IMR-90 (cell line): ENCODE measurements at regions not wholly inside any gene's neighbourhood (a gene's known extent, or its start where the extent isn't known, plus 50 kb on each side); places are given as distances from the start of the nearest gene placed in this dataset.

ENCODE experiments used
- ATAC-seq: fragments of 200-7000 bp; cut with Tn5 transposase; 2 replicates; pipeline ENCODE4 v1.9.1; 2020; ENCODE audit warnings: low read depth, mild to moderate bottlenecking, moderate library complexity
- BruUV-seq: library from RNA; stranded (reverse); fragments of 400-500 nt; replicated peaks from 2 replicates; lab custom pipeline; 2021; lab: Mats Ljungman, UMichigan
- CTCF ChIA-PET: fragments of 300-600 bp; formaldehyde crosslinking; extraction: SDS; loops from one replicate; lab custom pipeline; 2021; ENCODE audit warnings: antibody characterized with exemption; lab: Yijun Ruan, JAX
- POLR2A ChIA-PET: fragments of 300-600 bp; sonication (Branson Sonifier 250); formaldehyde crosslinking; loops from one replicate; lab custom pipeline; 2022; ENCODE audit warnings: antibody characterized with exemption; ENCODE audit not compliant: unreplicated experiment; lab: Charles Lee
- DNase-seq: peaks from one replicate; pipeline ENCODE4 v3.0.0; 2013
- H2AFZ ChIP-seq: replicated peaks from 2 replicates; pipeline ENCODE3; 2013; ENCODE audit warnings: low read length, mild to moderate bottlenecking; ENCODE audit not compliant: poor library complexity
- H2AK5ac ChIP-seq: 2 replicates; pipeline ENCODE4 v1.6.1; 2013; ENCODE audit warnings: low read depth, low read length, inconsistent platforms
- H2AK9ac ChIP-seq: replicated peaks from 2 replicates; pipeline ENCODE3; 2013; ENCODE audit warnings: mild to moderate bottlenecking, low read depth, low read length, moderate library complexity; ENCODE audit not compliant: poor library complexity
- H2BK120ac ChIP-seq: 2 replicates; pipeline ENCODE4 v1.6.1; 2013; ENCODE audit warnings: low read depth, low read length, inconsistent platforms
- H2BK15ac ChIP-seq: 3 replicates; pipeline ENCODE4 v1.6.1; 2013; ENCODE audit warnings: low read depth, low read length, inconsistent platforms
- H2BK20ac ChIP-seq: 2 replicates; pipeline ENCODE4 v1.6.1; 2013; ENCODE audit warnings: low read depth, mild to moderate bottlenecking, inconsistent platforms, low read length, moderate library complexity
- H2BK5ac ChIP-seq: 2 replicates; pipeline ENCODE4 v1.6.1; 2013; ENCODE audit warnings: mild to moderate bottlenecking, low read depth, low read length, inconsistent platforms; ENCODE audit not compliant: poor library complexity, severe bottlenecking
- H3K14ac ChIP-seq: replicated peaks from 2 replicates; pipeline ENCODE4 v1.6.1; 2013; ENCODE audit warnings: low read depth, low read length, inconsistent platforms
- H3K18ac ChIP-seq: 2 replicates; pipeline ENCODE4 v1.6.1; 2013; ENCODE audit warnings: low read depth, low read length, control low read depth
- H3K23ac ChIP-seq: 2 replicates; pipeline ENCODE4 v1.6.1; 2013; ENCODE audit warnings: low read depth, low read length, inconsistent platforms
- H3K27ac ChIP-seq: 2 replicates; pipeline ENCODE4 v1.5.1; 2013; ENCODE audit warnings: mild to moderate bottlenecking, control low read depth, low read length; ENCODE audit not compliant: insufficient read depth
- H3K27me3 ChIP-seq: 2 replicates; pipeline ENCODE4 v1.6.1; 2013; ENCODE audit warnings: low read length; ENCODE audit not compliant: control insufficient read depth, insufficient read depth
- H3K36me3 ChIP-seq: 2 replicates; pipeline ENCODE4 v1.6.1; 2013; ENCODE audit warnings: low read length, mixed read lengths; ENCODE audit not compliant: control insufficient read depth, insufficient read depth
- H3K4ac ChIP-seq: 2 replicates; pipeline ENCODE4 v1.6.1; 2013; ENCODE audit warnings: low read depth, low read length, inconsistent platforms
- H3K4me1 ChIP-seq: 2 replicates; pipeline ENCODE4 v1.6.1; 2013; ENCODE audit warnings: low read length, mixed read lengths; ENCODE audit not compliant: control insufficient read depth, insufficient read depth
- H3K4me2 ChIP-seq: 2 replicates; pipeline ENCODE4 v1.6.1; 2013; ENCODE audit warnings: low read depth, mild to moderate bottlenecking, control low read depth, low read length, moderate library complexity
- H3K4me3 ChIP-seq: 2 replicates; pipeline ENCODE4 v1.5.1; 2013; ENCODE audit warnings: low read depth, mild to moderate bottlenecking, control low read depth, low read length, moderate library complexity; ENCODE audit not compliant: insufficient read depth
- H3K56ac ChIP-seq: 2 replicates; pipeline ENCODE4 v1.6.1; 2013; ENCODE audit warnings: low read length, inconsistent platforms; ENCODE audit not compliant: insufficient read depth; ENCODE audit errors: extremely low read depth
- H3K79me1 ChIP-seq, 2 experiments: 2 replicates each; pipeline ENCODE4 v1.6.1; 2013; ENCODE audit warnings: low read length in 2 of 2, inconsistent platforms in 1 of 2, low read depth in 1 of 2
- H3K9ac ChIP-seq: 2 replicates; pipeline ENCODE4 v1.6.1; 2013; ENCODE audit warnings: low read depth, low read length, control low read depth
- H3K9me1 ChIP-seq: 2 replicates; pipeline ENCODE4 v1.6.1; 2013; ENCODE audit warnings: low read length, inconsistent platforms; ENCODE audit not compliant: insufficient read depth
- H3K9me3 ChIP-seq: 2 replicates; pipeline ENCODE4 v1.6.1; 2013; ENCODE audit warnings: low read length; ENCODE audit not compliant: control insufficient read depth, insufficient read depth
- H4K20me1 ChIP-seq: 2 replicates; pipeline ENCODE4 v1.6.1; 2013; ENCODE audit warnings: low read length, inconsistent platforms; ENCODE audit not compliant: insufficient read depth
- H4K5ac ChIP-seq: 2 replicates; pipeline ENCODE4 v1.6.1; 2013; ENCODE audit warnings: mild to moderate bottlenecking, low read depth, low read length, control low read depth
- H4K8ac ChIP-seq, 2 experiments: 2 replicates each; pipeline ENCODE4 v1.6.1; 2013; ENCODE audit warnings: low read depth in 2 of 2, low read length in 2 of 2, control low read depth in 1 of 2, inconsistent platforms in 1 of 2
- H4K91ac ChIP-seq: 2 replicates; pipeline ENCODE4 v1.6.1; 2013; ENCODE audit warnings: low read depth, low read length, inconsistent platforms; ENCODE audit not compliant: insufficient read depth
- BHLHE40 ChIP-seq: fragments of 150-350 bp; IDR thresholded peaks from 2 replicates; pipeline ENCODE4 v1.6.1; 2016; ENCODE audit warnings: mild to moderate bottlenecking, low read depth, low read length
- CEBPB ChIP-seq: IDR thresholded peaks from 2 replicates; pipeline ENCODE4 v1.6.1; 2012; ENCODE audit warnings: low read depth, low read length, improper control_type of control experiment
- CHD1 ChIP-seq: IDR thresholded peaks from 2 replicates; pipeline ENCODE4 v1.6.1; 2012; ENCODE audit warnings: low read depth, low read length, improper control_type of control experiment
- FOS ChIP-seq: fragments of 150-350 bp; IDR thresholded peaks from 2 replicates; pipeline ENCODE4 v1.6.1; 2016; ENCODE audit warnings: low read depth, low read length
- MAFK ChIP-seq: IDR thresholded peaks from 2 replicates; pipeline ENCODE4 v1.6.1; 2012; ENCODE audit warnings: low read depth, low read length, improper control_type of control experiment
- MAZ ChIP-seq: IDR thresholded peaks from 2 replicates; pipeline ENCODE4 v1.6.1; 2012; ENCODE audit warnings: low read depth, mild to moderate bottlenecking, low read length, improper control_type of control experiment, moderate library complexity, borderline replicate concordance
- MXI1 ChIP-seq: IDR thresholded peaks from 2 replicates; pipeline ENCODE4 v1.6.1; 2012; ENCODE audit warnings: low read depth, mild to moderate bottlenecking, low read length, moderate library complexity, borderline replicate concordance
- NFE2L2 ChIP-seq: fragments of 150-350 bp; IDR thresholded peaks from 2 replicates; pipeline ENCODE4 v1.6.1; 2016; ENCODE audit warnings: low read depth, mild to moderate bottlenecking, low read length
- POLR2A ChIP-seq: IDR thresholded peaks from 2 replicates; pipeline ENCODE4 v1.6.1; 2012; ENCODE audit warnings: mild to moderate bottlenecking, low read depth, low read length
- RAD21 ChIP-seq: IDR thresholded peaks from 2 replicates; pipeline ENCODE4 v1.6.1; 2012; ENCODE audit warnings: low read length, improper control_type of control experiment
- RCOR1 ChIP-seq: IDR thresholded peaks from 2 replicates; pipeline ENCODE4 v1.6.1; 2012; ENCODE audit warnings: mild to moderate bottlenecking, low read length, improper control_type of control experiment; ENCODE audit not compliant: insufficient replicate concordance
- RFX5 ChIP-seq: IDR thresholded peaks from 2 replicates; pipeline ENCODE4 v1.8.0; 2012; ENCODE audit warnings: low read depth, mild to moderate bottlenecking, low read length, moderate library complexity
- SMC3 ChIP-seq: fragments of 150-350 bp; IDR thresholded peaks from 2 replicates; pipeline ENCODE4 v1.6.1; 2016; ENCODE audit warnings: low read depth, mild to moderate bottlenecking, antibody characterized with exemption, low read length, moderate library complexity
- WGBS, 2 experiments: methylation state at CpG; one replicate each; pipeline versions ENCODE4 v1.1.5 to v1.1.7; 2013; ENCODE audit warnings: missing lambda C conversion rate in 2 of 2; ENCODE audit not compliant: insufficient read length in 1 of 2; ENCODE audit errors: extremely low coverage in 2 of 2; 5-methylcytosine and 5-hydroxymethylcytosine counted together
- dilution Hi-C: fragments of 300-500 bp; cut with HindIII; formaldehyde crosslinking; loops from one replicate; pipeline ENCODE4 v1.14.3; 2018; ENCODE audit warnings: low sequenced_read_pairs; ENCODE audit not compliant: unreplicated experiment
- in situ Hi-C: fragments of 300-500 bp; cut with MboI; formaldehyde crosslinking; loops from 3 replicates; pipeline ENCODE4 v1.14.3; 2019; ENCODE audit warnings: low sequenced_read_pairs, inconsistent platforms, mixed read lengths
- intact Hi-C: fragments of 100-400 bp; cut with micrococcal nuclease; formaldehyde crosslinking; loops from 2 replicates; pipeline ENCODE4 v1.10.0; 2022
- TF ChIP-seq, protein P1 (sequence below): fragments of 150-350 bp; IDR thresholded peaks from 2 replicates; pipeline ENCODE4 v1.6.1; 2017; ENCODE audit warnings: mild to moderate bottlenecking, antibody characterized with exemption, low read length, low read depth
- TF ChIP-seq, protein P2 (sequence below): conservative IDR thresholded peaks from 2 replicates; pipeline ENCODE4 v1.5.1; 2012; ENCODE audit warnings: mild to moderate bottlenecking, low read depth, low read length, improper control_type of control experiment
- TF ChIP-seq, protein P3 (sequence below): fragments of 150-350 bp; IDR thresholded peaks from 2 replicates; pipeline ENCODE4 v1.6.1; 2016; ENCODE audit warnings: low read depth, mild to moderate bottlenecking, low read length, moderate library complexity, borderline replicate concordance

DNA sequence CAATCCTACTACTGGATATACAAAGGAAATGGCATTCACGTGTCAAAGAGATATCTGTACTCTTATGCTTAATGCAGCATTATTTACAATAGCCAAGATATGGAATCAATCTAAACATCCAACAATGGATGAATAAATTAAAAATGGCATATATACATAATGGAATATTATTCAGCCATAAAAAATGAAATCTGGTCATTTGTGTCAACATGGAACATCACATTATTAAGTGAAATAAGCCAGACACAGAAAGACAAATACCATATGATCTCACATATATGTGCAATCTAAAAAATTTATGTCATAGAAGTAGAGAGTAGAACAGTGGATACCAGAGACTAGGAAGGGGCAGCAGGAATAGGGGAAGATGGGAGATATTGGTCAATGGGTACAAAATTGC lies 228.8 kb upstream of the TBX3 start:
- Histone ChIP-seq H4K8ac (no peak overlapping the region), H2BK120ac (no peak overlapping the region), H3K14ac (no peak overlapping the region), H3K79me1 (peaks cover 0 to 3% of the 10 kb centered on the region in 2 experiments; a peak in 1 of 4 replicates), H4K91ac (no peak overlapping the region), H2BK20ac (no peak overlapping the region), H3K9me3 (no peaks in the 10 kb centered on the region), H3K4me2 (no peak overlapping the region), H2AFZ (no peak overlapping the region), H3K27ac (no peak overlapping the region), H4K20me1 (no peaks in the 10 kb centered on the region), H3K4ac (no peak overlapping the region), H4K5ac (no peak overlapping the region), H3K27me3 (no peaks in the 10 kb centered on the region), H3K36me3 (no peaks in the 10 kb centered on the region), H3K56ac (no peak overlapping the region), H2BK5ac (no peak overlapping the region), H2BK15ac (no peak overlapping the region), H3K23ac (no peak overlapping the region), H2AK5ac (no peak overlapping the region), H2AK9ac (no peak overlapping the region), H3K4me1 (peaks cover 17% of the 10 kb centered on the region), H3K4me3 (no peak overlapping the region), H3K9me1 (peaks cover 14% of the 10 kb centered on the region), H3K18ac (no peak overlapping the region), H3K9ac (no peak overlapping the region)
- no peak for ATAC-seq
- intact Hi-C loops (loop anchor here (10.0 kb wide), 1 partner anchor 442 kb away; no protein-coding TSS in a partner anchor), in situ Hi-C loops (loop anchor here (5.0 kb wide), 1 partner anchor 226 kb away; no protein-coding TSS in a partner anchor), dilution Hi-C loops (no loop called here)
- CTCF ChIA-PET, result no interaction called here
- no TSS peak for BruUV-seq
- POLR2A ChIA-PET, result no interaction called here
- no CpG with 5 or more reads among the region's 1 CpG for WGBS, 2 experiments
- no peak for TF ChIP-seq MXI1
- TF ChIP-seq, protein P1, sequence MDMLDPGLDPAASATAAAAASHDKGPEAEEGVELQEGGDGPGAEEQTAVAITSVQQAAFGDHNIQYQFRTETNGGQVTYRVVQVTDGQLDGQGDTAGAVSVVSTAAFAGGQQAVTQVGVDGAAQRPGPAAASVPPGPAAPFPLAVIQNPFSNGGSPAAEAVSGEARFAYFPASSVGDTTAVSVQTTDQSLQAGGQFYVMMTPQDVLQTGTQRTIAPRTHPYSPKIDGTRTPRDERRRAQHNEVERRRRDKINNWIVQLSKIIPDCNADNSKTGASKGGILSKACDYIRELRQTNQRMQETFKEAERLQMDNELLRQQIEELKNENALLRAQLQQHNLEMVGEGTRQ, result no peak
- TF ChIP-seq FOS, result no peak
- TF ChIP-seq RCOR1, result no peak
- TF ChIP-seq POLR2A, result no peak
- TF ChIP-seq MAZ, result no peak
- no peak for TF ChIP-seq NFE2L2
- no peak for TF ChIP-seq CHD1
- no peak for TF ChIP-seq SMC3
- TF ChIP-seq, protein P2, sequence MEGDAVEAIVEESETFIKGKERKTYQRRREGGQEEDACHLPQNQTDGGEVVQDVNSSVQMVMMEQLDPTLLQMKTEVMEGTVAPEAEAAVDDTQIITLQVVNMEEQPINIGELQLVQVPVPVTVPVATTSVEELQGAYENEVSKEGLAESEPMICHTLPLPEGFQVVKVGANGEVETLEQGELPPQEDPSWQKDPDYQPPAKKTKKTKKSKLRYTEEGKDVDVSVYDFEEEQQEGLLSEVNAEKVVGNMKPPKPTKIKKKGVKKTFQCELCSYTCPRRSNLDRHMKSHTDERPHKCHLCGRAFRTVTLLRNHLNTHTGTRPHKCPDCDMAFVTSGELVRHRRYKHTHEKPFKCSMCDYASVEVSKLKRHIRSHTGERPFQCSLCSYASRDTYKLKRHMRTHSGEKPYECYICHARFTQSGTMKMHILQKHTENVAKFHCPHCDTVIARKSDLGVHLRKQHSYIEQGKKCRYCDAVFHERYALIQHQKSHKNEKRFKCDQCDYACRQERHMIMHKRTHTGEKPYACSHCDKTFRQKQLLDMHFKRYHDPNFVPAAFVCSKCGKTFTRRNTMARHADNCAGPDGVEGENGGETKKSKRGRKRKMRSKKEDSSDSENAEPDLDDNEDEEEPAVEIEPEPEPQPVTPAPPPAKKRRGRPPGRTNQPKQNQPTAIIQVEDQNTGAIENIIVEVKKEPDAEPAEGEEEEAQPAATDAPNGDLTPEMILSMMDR, result no peak
- TF ChIP-seq, protein P3, sequence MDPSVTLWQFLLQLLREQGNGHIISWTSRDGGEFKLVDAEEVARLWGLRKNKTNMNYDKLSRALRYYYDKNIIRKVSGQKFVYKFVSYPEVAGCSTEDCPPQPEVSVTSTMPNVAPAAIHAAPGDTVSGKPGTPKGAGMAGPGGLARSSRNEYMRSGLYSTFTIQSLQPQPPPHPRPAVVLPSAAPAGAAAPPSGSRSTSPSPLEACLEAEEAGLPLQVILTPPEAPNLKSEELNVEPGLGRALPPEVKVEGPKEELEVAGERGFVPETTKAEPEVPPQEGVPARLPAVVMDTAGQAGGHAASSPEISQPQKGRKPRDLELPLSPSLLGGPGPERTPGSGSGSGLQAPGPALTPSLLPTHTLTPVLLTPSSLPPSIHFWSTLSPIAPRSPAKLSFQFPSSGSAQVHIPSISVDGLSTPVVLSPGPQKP, result no peak
- no peak for TF ChIP-seq MAFK
- no peak for TF ChIP-seq CEBPB
- no peak for TF ChIP-seq BHLHE40
- TF ChIP-seq RAD21, result no peak
- TF ChIP-seq RFX5, result no peak
- DNase-seq, result no peak
